Effector memory CD8-positive, alpha-beta T cell (primary cell): ENCODE measurements at regions not wholly inside any gene's neighbourhood (a gene's known extent, or its start where the extent isn't known, plus 50 kb on each side); places are given as distances from the start of the nearest gene placed in this dataset.

Source experiments
- ATAC-seq: fragments of 150-1000 bp; cut with Tn5 transposase; replicated peaks from 2 replicates; pipeline ENCODE4 v1.10.0; 2021; ENCODE audit warnings: mild to moderate bottlenecking, moderate library complexity
- DNase-seq, 3 experiments: peaks; one replicate each; pipeline ENCODE4 v3.0.0; 2021
- H3K27ac Mint-ChIP-seq, 2 donors: one replicate each; pipeline ENCODE4 v1.8.0; 2022; ENCODE audit warnings: mild to moderate bottlenecking in 2 of 2, mixed read lengths in 2 of 2, moderate library complexity in 2 of 2
- H3K27me3 Mint-ChIP-seq, 2 donors: one replicate each; pipeline ENCODE4 v1.8.0; 2022; ENCODE audit warnings: mixed read lengths in 2 of 2
- H3K36me3 Mint-ChIP-seq: one replicate; pipeline ENCODE4 v1.8.0; 2022; ENCODE audit warnings: mild to moderate bottlenecking, moderate library complexity, mixed read lengths; ENCODE audit not compliant: insufficient read depth
- H3K4me1 Mint-ChIP-seq, 2 donors: one replicate each; pipeline ENCODE4 v1.8.0; 2022; ENCODE audit warnings: low read depth in 2 of 2, mixed read lengths in 2 of 2
- H3K4me3 Mint-ChIP-seq, 2 donors: one replicate each; pipeline ENCODE4 v1.8.0; 2022; ENCODE audit warnings: mild to moderate bottlenecking in 2 of 2, mixed read lengths in 2 of 2, moderate library complexity in 2 of 2
- H3K9me3 Mint-ChIP-seq, 2 donors: one replicate each; pipeline ENCODE4 v1.8.0; 2022; ENCODE audit warnings: mixed read lengths in 2 of 2

- H3K9me3 Mint-ChIP-seq, result no peaks in the 10 kb centered on the region
- no peak overlapping the region for H3K27ac Mint-ChIP-seq
- ATAC-seq (no peak), DNase-seq (no peak)
- peaks cover 2% of the 10 kb centered on the region for H3K36me3 Mint-ChIP-seq
- H3K27me3 Mint-ChIP-seq, result peaks cover 0 to under 1% of the 10 kb centered on the region in 2 donors
- no peaks in the 10 kb centered on the region for H3K4me1 Mint-ChIP-seq
- no peak overlapping the region for H3K4me3 Mint-ChIP-seq
Measured at GRCh38 chr6:6764764-6765434, 176.4 kb downstream of the LY86 start.

- Mint-ChIP-seq H3K36me3 (peaks cover 2% of the 10 kb centered on the region), H3K27ac (no peak overlapping the region), H3K4me1 (no peaks in the 10 kb centered on the region), H3K27me3 (peaks cover 0 to 14% of the 10 kb centered on the region in 2 donors), H3K9me3 (no peaks in the 10 kb centered on the region), H3K4me3 (no peak overlapping the region)
- DNase-seq (no peak), ATAC-seq (no peak)
Measured at GRCh38 chr6:6766230-6766905, 177.8 kb downstream of the LY86 start.

- H3K4me3 Mint-ChIP-seq, result no peak overlapping the region
- H3K27me3 Mint-ChIP-seq, result peaks cover 9 to 25% of the 10 kb centered on the region in 2 donors
- ATAC-seq (no peak), DNase-seq (no peak)
- H3K9me3 Mint-ChIP-seq, result no peaks in the 10 kb centered on the region
- H3K4me1 Mint-ChIP-seq, result no peaks in the 10 kb centered on the region
- no peak overlapping the region for H3K27ac Mint-ChIP-seq
- peaks cover 2% of the 10 kb centered on the region for H3K36me3 Mint-ChIP-seq
Measured at GRCh38 chr6:6769466-6769865, 180.9 kb downstream of the LY86 start.

- H3K27ac Mint-ChIP-seq, result no peak overlapping the region
- H3K9me3 Mint-ChIP-seq, result no peaks in the 10 kb centered on the region
- peaks cover 2% of the 10 kb centered on the region for H3K36me3 Mint-ChIP-seq
- H3K27me3 Mint-ChIP-seq, result peaks cover 12 to 31% of the 10 kb centered on the region in 2 donors
- ATAC-seq (no peak), DNase-seq (no peak)
- no peaks in the 10 kb centered on the region for H3K4me1 Mint-ChIP-seq
- no peak overlapping the region for H3K4me3 Mint-ChIP-seq
Measured at GRCh38 chr6:6771224-6771945, 182.9 kb downstream of the LY86 start.

GRCh38 chr6:6771964-6772363 lies 183.4 kb downstream of the LY86 start:
- H3K4me1 Mint-ChIP-seq, result no peaks in the 10 kb centered on the region
- H3K27me3 Mint-ChIP-seq, result peaks cover 17 to 36% of the 10 kb centered on the region in 2 donors
- H3K27ac Mint-ChIP-seq, result no peak overlapping the region
- H3K36me3 Mint-ChIP-seq, result peaks cover 2% of the 10 kb centered on the region
- H3K4me3 Mint-ChIP-seq, result no peak overlapping the region
- ATAC-seq (no peak), DNase-seq (no peak)
- peaks cover 0 to 4% of the 10 kb centered on the region in 2 donors for H3K9me3 Mint-ChIP-seq

- Mint-ChIP-seq H3K27me3 (peaks cover 20 to 41% of the 10 kb centered on the region in 2 donors), H3K36me3 (peaks cover 2% of the 10 kb centered on the region), H3K4me3 (no peak overlapping the region), H3K9me3 (peaks cover 0 to 4% of the 10 kb centered on the region in 2 donors), H3K4me1 (no peaks in the 10 kb centered on the region), H3K27ac (no peak overlapping the region)
- no peak for ATAC-seq
- DNase-seq, result no peak
Measured at GRCh38 chr6:6772751-6773150, 184.2 kb downstream of the LY86 start.

- ATAC-seq (no peak), DNase-seq (no peak)
- Mint-ChIP-seq H3K27me3 (peaks cover 31 to 60% of the 10 kb centered on the region in 2 donors), H3K36me3 (no peaks in the 10 kb centered on the region), H3K9me3 (peaks cover 0 to 4% of the 10 kb centered on the region in 2 donors), H3K4me3 (no peak overlapping the region), H3K27ac (no peak overlapping the region), H3K4me1 (no peaks in the 10 kb centered on the region)
Measured at GRCh38 chr6:6775074-6775473, 186.6 kb downstream of the LY86 start.

- peaks cover 0 to 4% of the 10 kb centered on the region in 2 donors for H3K9me3 Mint-ChIP-seq
Measured at GRCh38 chr6:6780231-6780630, 191.7 kb downstream of the LY86 start.

GRCh38 chr6:6781172-6781872 lies 192.8 kb downstream of the LY86 start:
- no peak overlapping the region for H3K27ac Mint-ChIP-seq
- ATAC-seq, result no peak
- no peak overlapping the region for H3K4me3 Mint-ChIP-seq
- H3K4me1 Mint-ChIP-seq, result no peaks in the 10 kb centered on the region
- no peak for DNase-seq
- H3K27me3 Mint-ChIP-seq, result peaks cover 23 to 33% of the 10 kb centered on the region in 2 donors
- H3K9me3 Mint-ChIP-seq, result peaks cover 0 to 4% of the 10 kb centered on the region in 2 donors
- no peaks in the 10 kb centered on the region for H3K36me3 Mint-ChIP-seq

More at GRCh38 chr6:6780231-6780630, 191.7 kb downstream of the LY86 start:
- no peak overlapping the region for H3K4me3 Mint-ChIP-seq
- peaks cover 23 to 33% of the 10 kb centered on the region in 2 donors for H3K27me3 Mint-ChIP-seq
- H3K4me1 Mint-ChIP-seq, result no peaks in the 10 kb centered on the region
- DNase-seq (no peak), ATAC-seq (no peak)
- H3K36me3 Mint-ChIP-seq, result no peaks in the 10 kb centered on the region
- H3K27ac Mint-ChIP-seq, result no peak overlapping the region

GRCh38 chr6:6781873-6782227 lies 193.3 kb downstream of the LY86 start:
- Mint-ChIP-seq H3K9me3 (peaks cover 0 to 1% of the 10 kb centered on the region in 2 donors), H3K4me3 (no peak overlapping the region), H3K36me3 (no peaks in the 10 kb centered on the region), H3K27me3 (peaks cover 19 to 29% of the 10 kb centered on the region in 2 donors), H3K27ac (no peak overlapping the region), H3K4me1 (no peaks in the 10 kb centered on the region)
- ATAC-seq, result no peak
- no peak for DNase-seq

- Mint-ChIP-seq H3K4me3 (no peak overlapping the region), H3K4me1 (no peaks in the 10 kb centered on the region), H3K9me3 (no peaks in the 10 kb centered on the region), H3K36me3 (no peaks in the 10 kb centered on the region), H3K27ac (no peak overlapping the region), H3K27me3 (peaks cover 15% of the 10 kb centered on the region in 2 donors)
- no peak for DNase-seq
- no peak for ATAC-seq
Measured at GRCh38 chr6:6783721-6784120, 195.2 kb downstream of the LY86 start.

GRCh38 chr6:6784514-6785162 lies 196.1 kb downstream of the LY86 start:
- no peak overlapping the region for H3K4me3 Mint-ChIP-seq
- no peaks in the 10 kb centered on the region for H3K4me1 Mint-ChIP-seq
- H3K27me3 Mint-ChIP-seq, result peaks cover 6 to 8% of the 10 kb centered on the region in 2 donors
- H3K27ac Mint-ChIP-seq, result no peak overlapping the region
- H3K9me3 Mint-ChIP-seq, result no peaks in the 10 kb centered on the region
- DNase-seq (no peak), ATAC-seq (no peak)
- H3K36me3 Mint-ChIP-seq, result no peaks in the 10 kb centered on the region

- Mint-ChIP-seq H3K9me3 (no peaks in the 10 kb centered on the region), H3K4me3 (no peak overlapping the region), H3K27me3 (peaks cover under 1 to 4% of the 10 kb centered on the region in 2 donors), H3K27ac (no peak overlapping the region), H3K4me1 (no peaks in the 10 kb centered on the region), H3K36me3 (no peaks in the 10 kb centered on the region)
- ATAC-seq, result no peak
- DNase-seq, result no peak
Measured at GRCh38 chr6:6785163-6785521, 196.6 kb downstream of the LY86 start.
